IMR-90 (cell line): ENCODE measurements at regions not wholly inside any gene's neighbourhood (a gene's known extent, or its start where the extent isn't known, plus 50 kb on each side); places are given as distances from the start of the nearest gene placed in this dataset.

Experiments
- USF2 ChIP-seq: fragments of 150-350 bp; IDR thresholded peaks from 2 replicates; pipeline ENCODE4 v1.6.1; 2017; ENCODE audit warnings: mild to moderate bottlenecking, antibody characterized with exemption, low read length, low read depth
- TF ChIP-seq, protein P1 (sequence below): conservative IDR thresholded peaks from 2 replicates; pipeline ENCODE4 v1.5.1; 2012; ENCODE audit warnings: mild to moderate bottlenecking, low read depth, low read length, improper control_type of control experiment

DNA sequence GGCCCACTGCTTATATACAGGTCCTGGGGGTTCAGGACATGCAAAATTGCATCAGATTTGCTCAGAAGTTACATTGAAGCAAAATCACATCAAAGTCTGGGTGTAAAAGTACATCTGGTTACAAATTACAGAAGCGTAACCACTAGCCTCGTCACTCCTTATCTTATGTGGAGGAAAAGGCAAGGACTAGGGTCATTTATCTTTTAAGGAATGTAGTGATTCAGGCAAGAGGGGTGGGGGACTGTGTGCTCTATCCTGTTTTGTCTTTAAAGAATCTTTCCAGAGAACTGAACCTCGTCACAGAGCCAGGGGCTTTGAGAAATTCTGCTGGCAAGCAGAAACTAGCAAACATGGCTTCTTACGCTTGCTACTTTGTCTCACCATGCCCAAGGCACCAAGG, 61.1 kb upstream of the RAB4A start:
- no peak for TF ChIP-seq USF2
- TF ChIP-seq, protein P1, sequence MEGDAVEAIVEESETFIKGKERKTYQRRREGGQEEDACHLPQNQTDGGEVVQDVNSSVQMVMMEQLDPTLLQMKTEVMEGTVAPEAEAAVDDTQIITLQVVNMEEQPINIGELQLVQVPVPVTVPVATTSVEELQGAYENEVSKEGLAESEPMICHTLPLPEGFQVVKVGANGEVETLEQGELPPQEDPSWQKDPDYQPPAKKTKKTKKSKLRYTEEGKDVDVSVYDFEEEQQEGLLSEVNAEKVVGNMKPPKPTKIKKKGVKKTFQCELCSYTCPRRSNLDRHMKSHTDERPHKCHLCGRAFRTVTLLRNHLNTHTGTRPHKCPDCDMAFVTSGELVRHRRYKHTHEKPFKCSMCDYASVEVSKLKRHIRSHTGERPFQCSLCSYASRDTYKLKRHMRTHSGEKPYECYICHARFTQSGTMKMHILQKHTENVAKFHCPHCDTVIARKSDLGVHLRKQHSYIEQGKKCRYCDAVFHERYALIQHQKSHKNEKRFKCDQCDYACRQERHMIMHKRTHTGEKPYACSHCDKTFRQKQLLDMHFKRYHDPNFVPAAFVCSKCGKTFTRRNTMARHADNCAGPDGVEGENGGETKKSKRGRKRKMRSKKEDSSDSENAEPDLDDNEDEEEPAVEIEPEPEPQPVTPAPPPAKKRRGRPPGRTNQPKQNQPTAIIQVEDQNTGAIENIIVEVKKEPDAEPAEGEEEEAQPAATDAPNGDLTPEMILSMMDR = no peak
